ENCODE measurements at regions not wholly inside any gene's neighbourhood (a gene's known extent, or its start where the extent isn't known, plus 50 kb on each side); places are given as distances from the start of the nearest gene placed in this dataset.

DNA sequence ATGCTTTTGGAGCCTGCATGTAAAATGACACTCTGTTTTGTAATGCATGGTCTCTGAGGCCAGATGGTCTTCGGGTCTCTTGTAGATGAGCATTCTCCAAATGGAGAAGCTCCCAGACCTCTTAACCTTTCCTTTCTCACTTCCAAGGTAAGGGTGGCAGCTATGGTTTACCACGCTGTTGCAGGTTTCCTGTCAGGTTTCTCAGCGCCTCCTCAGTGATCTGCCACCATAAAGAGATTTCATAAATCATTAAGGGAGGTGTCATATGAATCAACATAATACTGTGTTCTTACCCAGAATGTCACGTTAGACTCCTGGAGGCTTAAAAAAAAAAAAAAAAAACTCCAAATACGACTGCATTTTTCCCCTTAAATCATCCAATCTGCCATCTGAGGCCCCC, 787.4 kb upstream of the EEF2KMT start:
- Histone ChIP-seq H3K4me3 (ENCODE audit: low read length) (no peak overlapping the region), H3K27ac (ENCODE audit: low read depth, low read length) (no peak overlapping the region), H3K36me3 (ENCODE audit: insufficient read depth, low read length) (no peaks in the 10 kb centered on the region), H3K27me3 (ENCODE audit: insufficient read depth, low read length, poor library complexity, severe bottlenecking) (no peaks in the 10 kb centered on the region), H3K4me1 (ENCODE audit: insufficient read depth, low read length) (no peaks in the 10 kb centered on the region), H3K9me3 (ENCODE audit: low read length) (no peaks in the 10 kb centered on the region)
- Mint-ChIP-seq H3K27me3 (peaks cover 0 to 3% of the 10 kb centered on the region in 2 donors), H3K4me1 (no peaks in the 10 kb centered on the region), H3K9me3 (peaks cover 0 to 17% (median 5%) of the 10 kb centered on the region in 5 donors), H3K4me3 (no peak overlapping the region), H3K36me3 (no peaks in the 10 kb centered on the region), H3K27ac (no peak overlapping the region)
- POLR2A ChIA-PET, result no interaction called here
- CTCF ChIA-PET, result no interaction called here
- DNase-seq, result no peak

- DNase-seq, result no peak
- no peaks in the 10 kb centered on the region for H3K4me1 ChIP-seq (ENCODE audit: insufficient read depth, low read length)
- ChIA-PET POLR2A (no interaction called here), CTCF (no interaction called here)
- H3K9me3 Mint-ChIP-seq, result peaks cover 0 to 15% (median 4%) of the 10 kb centered on the region in 5 donors
- no peak overlapping the region for H3K4me3 ChIP-seq (ENCODE audit: low read length)
- no peaks in the 10 kb centered on the region for H3K36me3 ChIP-seq (ENCODE audit: insufficient read depth, low read length)
- H3K4me3 Mint-ChIP-seq, result no peak overlapping the region
- no peaks in the 10 kb centered on the region for H3K36me3 Mint-ChIP-seq
- H3K9me3 ChIP-seq (ENCODE audit: low read length), result no peaks in the 10 kb centered on the region
- no peak overlapping the region for H3K27ac Mint-ChIP-seq
- H3K27me3 ChIP-seq (ENCODE audit: insufficient read depth, low read length, poor library complexity, severe bottlenecking), result no peaks in the 10 kb centered on the region
- peaks cover 0 to 3% of the 10 kb centered on the region in 2 donors for H3K27me3 Mint-ChIP-seq
- H3K4me1 Mint-ChIP-seq, result no peaks in the 10 kb centered on the region
- no peak overlapping the region for H3K27ac ChIP-seq (ENCODE audit: low read depth, low read length)
Measured at GRCh38 chr16:5884339-5884738, 786.7 kb upstream of the EEF2KMT start.

DNA sequence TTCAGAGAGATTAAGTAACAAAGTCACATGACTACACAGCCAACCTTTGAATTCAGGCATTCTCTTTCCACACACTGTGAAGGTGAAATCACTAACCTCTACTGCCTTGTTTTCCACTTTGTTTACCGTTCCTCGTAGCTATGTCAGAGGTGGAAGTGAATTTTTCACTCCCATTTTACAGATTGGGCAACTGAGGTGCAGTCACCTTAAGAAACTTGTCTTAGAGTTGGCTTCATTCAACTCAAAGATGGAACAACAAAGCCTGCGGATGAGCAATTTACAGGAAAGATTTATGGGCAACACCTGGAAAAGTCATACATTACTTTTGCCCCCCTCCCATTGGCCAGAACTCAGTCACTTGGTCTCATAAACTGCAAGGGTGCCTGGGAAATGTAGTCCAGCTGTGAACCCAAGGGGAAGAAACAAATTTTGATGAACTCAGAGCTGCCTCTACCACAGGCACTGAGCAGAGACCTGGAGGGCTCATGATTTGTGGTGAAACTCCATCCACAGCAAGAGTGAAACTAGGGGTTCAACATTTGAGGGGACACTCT, 784.6 kb upstream of the EEF2KMT start:
- peaks cover 0 to 8% (median 2%) of the 10 kb centered on the region in 5 donors for H3K9me3 Mint-ChIP-seq
- no peak for DNase-seq
- no peak overlapping the region for H3K4me3 Mint-ChIP-seq
- no peaks in the 10 kb centered on the region for H3K9me3 ChIP-seq (ENCODE audit: low read length)
- H3K27me3 Mint-ChIP-seq, result no peaks in the 10 kb centered on the region
- H3K27me3 ChIP-seq (ENCODE audit: insufficient read depth, low read length, poor library complexity, severe bottlenecking), result no peaks in the 10 kb centered on the region
- H3K4me1 Mint-ChIP-seq, result no peaks in the 10 kb centered on the region
- no peak overlapping the region for H3K4me3 ChIP-seq (ENCODE audit: low read length)
- CTCF ChIA-PET, result no interaction called here
- H3K27ac Mint-ChIP-seq, result no peak overlapping the region
- no peaks in the 10 kb centered on the region for H3K4me1 ChIP-seq (ENCODE audit: insufficient read depth, low read length)
- POLR2A ChIA-PET, result no interaction called here
- H3K36me3 ChIP-seq (ENCODE audit: insufficient read depth, low read length), result no peaks in the 10 kb centered on the region
- H3K36me3 Mint-ChIP-seq, result no peaks in the 10 kb centered on the region
- no peak overlapping the region for H3K27ac ChIP-seq (ENCODE audit: low read depth, low read length)

- H3K36me3 Mint-ChIP-seq, result no peaks in the 10 kb centered on the region
- H3K9me3 ChIP-seq (ENCODE audit: low read length), result no peaks in the 10 kb centered on the region
- CTCF ChIA-PET, result no interaction called here
- no peak overlapping the region for H3K4me3 Mint-ChIP-seq
- peaks cover 0 to 8% (median 5%) of the 10 kb centered on the region in 5 donors for H3K9me3 Mint-ChIP-seq
- no peaks in the 10 kb centered on the region for H3K27me3 ChIP-seq (ENCODE audit: insufficient read depth, low read length, poor library complexity, severe bottlenecking)
- POLR2A ChIA-PET, result no interaction called here
- H3K36me3 ChIP-seq (ENCODE audit: insufficient read depth, low read length), result no peaks in the 10 kb centered on the region
- no peak overlapping the region for H3K27ac Mint-ChIP-seq
- peaks cover 0 to 2% of the 10 kb centered on the region in 2 donors for H3K27me3 Mint-ChIP-seq
- H3K4me1 ChIP-seq (ENCODE audit: insufficient read depth, low read length), result no peaks in the 10 kb centered on the region
- H3K4me1 Mint-ChIP-seq, result no peaks in the 10 kb centered on the region
- no peak overlapping the region for H3K27ac ChIP-seq (ENCODE audit: low read depth, low read length)
- no peak for DNase-seq
- H3K4me3 ChIP-seq (ENCODE audit: low read length), result no peak overlapping the region
Measured at GRCh38 chr16:5875416-5875815, 777.8 kb upstream of the EEF2KMT start.

GRCh38 chr16:5874899-5875298, 777.3 kb upstream of the EEF2KMT start:
- Histone ChIP-seq H3K36me3 (ENCODE audit: insufficient read depth, low read length) (no peaks in the 10 kb centered on the region), H3K27ac (ENCODE audit: low read depth, low read length) (no peak overlapping the region), H3K27me3 (ENCODE audit: insufficient read depth, low read length, poor library complexity, severe bottlenecking) (no peaks in the 10 kb centered on the region), H3K4me3 (ENCODE audit: low read length) (no peak overlapping the region), H3K9me3 (ENCODE audit: low read length) (no peaks in the 10 kb centered on the region), H3K4me1 (ENCODE audit: insufficient read depth, low read length) (no peaks in the 10 kb centered on the region)
- ChIA-PET POLR2A (no interaction called here), CTCF (no interaction called here)
- no peak overlapping the region for H3K4me3 Mint-ChIP-seq
- no peak overlapping the region for H3K27ac Mint-ChIP-seq
- H3K4me1 Mint-ChIP-seq, result no peaks in the 10 kb centered on the region
- H3K9me3 Mint-ChIP-seq, result peaks cover 0 to 8% (median 5%) of the 10 kb centered on the region in 5 donors
- no peaks in the 10 kb centered on the region for H3K36me3 Mint-ChIP-seq
- H3K27me3 Mint-ChIP-seq, result peaks cover 0 to 2% of the 10 kb centered on the region in 2 donors
- DNase-seq, result no peak

GRCh38 chr16:5873221-5873620, 775.6 kb upstream of the EEF2KMT start:
- H3K4me1 Mint-ChIP-seq, result no peaks in the 10 kb centered on the region
- POLR2A ChIA-PET, result no interaction called here

GRCh38 chr16:5870886-5871691, 773.5 kb upstream of the EEF2KMT start:
- Mint-ChIP-seq H3K27me3 (peaks cover 0 to 2% of the 10 kb centered on the region in 2 donors), H3K27ac (no peak overlapping the region), H3K4me1 (no peaks in the 10 kb centered on the region), H3K4me3 (no peak overlapping the region), H3K36me3 (no peaks in the 10 kb centered on the region), H3K9me3 (peaks cover 0 to 11% (median 7%) of the 10 kb centered on the region in 5 donors)
- ChIA-PET CTCF (no interaction called here), POLR2A (no interaction called here)
- no peak overlapping the region for H3K27ac ChIP-seq (ENCODE audit: low read depth, low read length)
- DNase-seq, result no peak
- H3K4me1 ChIP-seq (ENCODE audit: insufficient read depth, low read length), result no peaks in the 10 kb centered on the region
- no peaks in the 10 kb centered on the region for H3K9me3 ChIP-seq (ENCODE audit: low read length)
- H3K36me3 ChIP-seq (ENCODE audit: insufficient read depth, low read length), result no peaks in the 10 kb centered on the region
- no peaks in the 10 kb centered on the region for H3K27me3 ChIP-seq (ENCODE audit: insufficient read depth, low read length, poor library complexity, severe bottlenecking)
- H3K4me3 ChIP-seq (ENCODE audit: low read length), result no peak overlapping the region

More at GRCh38 chr16:5873221-5873620, 775.6 kb upstream of the EEF2KMT start:
- Mint-ChIP-seq H3K27ac (no peak overlapping the region), H3K36me3 (no peaks in the 10 kb centered on the region), H3K4me3 (no peak overlapping the region), H3K27me3 (peaks cover 0 to 2% of the 10 kb centered on the region in 2 donors), H3K9me3 (peaks cover 0 to 6% (median 5%) of the 10 kb centered on the region in 5 donors)
- CTCF ChIA-PET, result no interaction called here
- Histone ChIP-seq H3K4me1 (ENCODE audit: insufficient read depth, low read length) (no peaks in the 10 kb centered on the region), H3K9me3 (ENCODE audit: low read length) (no peaks in the 10 kb centered on the region), H3K27ac (ENCODE audit: low read depth, low read length) (no peak overlapping the region), H3K4me3 (ENCODE audit: low read length) (no peak overlapping the region), H3K36me3 (ENCODE audit: insufficient read depth, low read length) (no peaks in the 10 kb centered on the region), H3K27me3 (ENCODE audit: insufficient read depth, low read length, poor library complexity, severe bottlenecking) (no peaks in the 10 kb centered on the region)
- DNase-seq, result no peak

DNA sequence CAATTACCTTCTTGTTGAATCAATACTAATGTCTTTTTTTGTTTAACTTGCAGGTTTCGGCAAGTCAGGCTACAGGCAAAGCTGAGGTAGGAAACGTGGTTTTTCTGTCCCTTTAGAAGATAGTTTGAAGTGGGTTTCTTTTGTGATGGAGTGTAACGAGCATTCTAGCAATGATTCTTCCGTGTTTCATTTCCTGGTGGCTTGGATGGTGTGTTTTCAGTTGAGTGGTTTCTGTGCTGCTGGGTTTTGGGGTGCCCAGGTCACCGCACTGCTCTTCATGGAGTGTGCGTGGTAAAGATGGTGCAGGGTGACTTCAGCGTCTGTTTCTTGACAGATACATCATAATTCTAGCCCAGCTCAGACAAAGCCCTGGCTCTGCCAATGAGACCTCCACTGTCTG, 769.7 kb upstream of the EEF2KMT start:
- CTCF ChIA-PET, result no interaction called here
- no peaks in the 10 kb centered on the region for H3K27me3 ChIP-seq (ENCODE audit: insufficient read depth, low read length, poor library complexity, severe bottlenecking)

More for the DNA sequence above, 769.7 kb upstream of the EEF2KMT start:
- no peak overlapping the region for H3K4me3 Mint-ChIP-seq
- peaks cover 0 to 2% of the 10 kb centered on the region in 2 donors for H3K27me3 Mint-ChIP-seq
- peaks cover 2 to 11% (median 6%) of the 10 kb centered on the region in 5 donors for H3K9me3 Mint-ChIP-seq
- no peaks in the 10 kb centered on the region for H3K9me3 ChIP-seq (ENCODE audit: low read length)
- DNase-seq, result no peak
- H3K4me3 ChIP-seq (ENCODE audit: low read length), result no peak overlapping the region
- no peaks in the 10 kb centered on the region for H3K4me1 ChIP-seq (ENCODE audit: insufficient read depth, low read length)
- H3K27ac Mint-ChIP-seq, result no peak overlapping the region
- POLR2A ChIA-PET, result no interaction called here
- no peaks in the 10 kb centered on the region for H3K4me1 Mint-ChIP-seq
- no peaks in the 10 kb centered on the region for H3K36me3 ChIP-seq (ENCODE audit: insufficient read depth, low read length)
- H3K36me3 Mint-ChIP-seq, result no peaks in the 10 kb centered on the region
- no peak overlapping the region for H3K27ac ChIP-seq (ENCODE audit: low read depth, low read length)
